HEK293T (cell line): ENCODE measurements at regions not wholly inside any gene's neighbourhood (a gene's known extent, or its start where the extent isn't known, plus 50 kb on each side); places are given as distances from the start of the nearest gene placed in this dataset.

Experiments used
- CTCF ChIA-PET: fragments of 350-600 bp; formaldehyde crosslinking; extraction: SDS; loops from one replicate; lab custom pipeline; 2021; ENCODE audit warnings: antibody characterized with exemption, inconsistent platforms; lab: Yijun Ruan, JAX
- POLR2A ChIA-PET: fragments of 350-600 bp; formaldehyde crosslinking; extraction: SDS; loops from one replicate; lab custom pipeline; 2020; ENCODE audit warnings: antibody characterized with exemption, inconsistent platforms; lab: Yijun Ruan, JAX
- DNase-seq: peaks from one replicate; pipeline ENCODE4 v3.0.0; 2012; ENCODE audit warnings: mixed read lengths; ENCODE audit errors: extremely low spot score
- ARNT ChIP-seq: fragments of 450-650 bp; IDR thresholded peaks from 2 replicates; pipeline ENCODE4 v1.6.1; 2017; ENCODE audit warnings: mild to moderate bottlenecking
- BHLHE40 ChIP-seq: fragments of 450-650 bp; IDR thresholded peaks from 2 replicates; pipeline ENCODE4 v1.6.1; 2016; ENCODE audit warnings: mild to moderate bottlenecking, moderate library complexity, borderline replicate concordance
- CTBP1 ChIP-seq: fragments of 450-650 bp; IDR thresholded peaks from 2 replicates; pipeline ENCODE4 v1.6.1; 2016; ENCODE audit warnings: borderline replicate concordance
- ELF4 ChIP-seq: fragments of 450-650 bp; IDR thresholded peaks from 2 replicates; pipeline ENCODE4 v1.6.1; 2017; ENCODE audit warnings: antibody characterized with exemption
- FOXA1 ChIP-seq: fragments of 450-650 bp; IDR thresholded peaks from 2 replicates; pipeline ENCODE4 v1.6.1; 2016; ENCODE audit warnings: mild to moderate bottlenecking
- FOXK2 ChIP-seq: fragments of 450-650 bp; IDR thresholded peaks from 2 replicates; pipeline ENCODE4 v1.6.1; 2016; ENCODE audit warnings: mild to moderate bottlenecking
- FOXM1 ChIP-seq: fragments of 450-650 bp; IDR thresholded peaks from 2 replicates; pipeline ENCODE4 v1.6.1; 2017; ENCODE audit warnings: mild to moderate bottlenecking, borderline replicate concordance
- HDGF ChIP-seq: fragments of 450-650 bp; IDR thresholded peaks from 2 replicates; pipeline ENCODE4 v1.6.1; 2017; ENCODE audit warnings: antibody characterized with exemption, borderline replicate concordance
- L3MBTL2 ChIP-seq: fragments of 450-650 bp; conservative IDR thresholded peaks from 2 replicates; pipeline ENCODE4 v1.6.1; 2016; ENCODE audit warnings: mild to moderate bottlenecking
- LEF1 ChIP-seq: fragments of 450-650 bp; IDR thresholded peaks from 2 replicates; pipeline ENCODE4 v1.6.1; 2017; ENCODE audit warnings: mild to moderate bottlenecking, borderline replicate concordance
- NFRKB ChIP-seq: fragments of 450-650 bp; IDR thresholded peaks from 2 replicates; pipeline ENCODE4 v1.6.1; 2016; ENCODE audit warnings: mild to moderate bottlenecking, moderate library complexity
- SP1 ChIP-seq: fragments of 450-650 bp; IDR thresholded peaks from 2 replicates; pipeline ENCODE4 v1.6.1; 2017
- SUZ12 ChIP-seq: fragments of 450-650 bp; IDR thresholded peaks from 2 replicates; pipeline ENCODE4 v1.6.1; 2016; ENCODE audit warnings: mild to moderate bottlenecking
- TARDBP ChIP-seq: fragments of 450-650 bp; IDR thresholded peaks from 2 replicates; pipeline ENCODE4 v1.6.1; 2016
- ZNF384 ChIP-seq: fragments of 450-650 bp; IDR thresholded peaks from 2 replicates; pipeline ENCODE4 v1.6.1; 2016
- TF ChIP-seq, protein P1 (sequence below): fragments of 450-650 bp; IDR thresholded peaks from 2 replicates; pipeline ENCODE4 v1.6.1; 2016

DNA sequence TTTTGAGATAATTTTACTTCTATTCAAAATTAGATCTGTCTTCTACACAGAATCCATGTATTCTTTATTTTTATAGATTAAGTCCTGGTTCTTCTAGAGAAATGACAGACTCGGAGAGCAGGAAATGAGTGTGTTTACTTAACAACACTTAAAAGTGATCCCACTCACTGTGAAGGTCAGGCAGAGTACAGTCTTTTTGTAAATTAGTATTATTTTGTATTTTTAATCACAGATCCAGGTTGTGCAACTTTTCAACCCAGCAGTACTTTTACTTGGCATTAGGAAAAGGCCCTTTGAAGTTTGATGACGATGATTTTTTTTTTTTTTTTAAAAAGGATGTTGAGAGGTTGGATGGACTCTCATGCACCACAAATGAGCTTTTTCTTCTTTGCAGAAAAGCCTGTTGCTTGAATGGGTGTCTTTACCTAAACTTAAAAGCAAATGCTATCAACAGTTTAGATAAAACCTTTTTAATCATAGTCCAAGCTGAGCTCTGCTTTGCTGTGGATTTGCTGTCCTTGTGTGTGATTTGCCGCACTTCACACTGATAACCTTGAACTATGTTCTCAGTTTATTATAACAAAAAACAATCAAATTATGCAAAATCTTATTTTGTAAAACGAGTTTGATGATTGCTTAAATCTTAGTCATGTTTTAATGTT, 114.1 kb downstream of the MXRA5 start:
- ChIA-PET CTCF (no interaction called here), POLR2A (interaction anchor here (0.9 kb wide), 1 partner anchor 57 kb away, joined by 3 read pairs; no protein-coding TSS in a partner anchor)
- DNase-seq, result no peak
- no peak for TF ChIP-seq SUZ12

- ChIA-PET CTCF (no interaction called here), POLR2A (no interaction called here)
- DNase-seq, result no peak
- TF ChIP-seq LEF1, result no peak
- TF ChIP-seq ZNF384, result no peak
- TF ChIP-seq SUZ12, result no peak
- TF ChIP-seq, protein P1, sequence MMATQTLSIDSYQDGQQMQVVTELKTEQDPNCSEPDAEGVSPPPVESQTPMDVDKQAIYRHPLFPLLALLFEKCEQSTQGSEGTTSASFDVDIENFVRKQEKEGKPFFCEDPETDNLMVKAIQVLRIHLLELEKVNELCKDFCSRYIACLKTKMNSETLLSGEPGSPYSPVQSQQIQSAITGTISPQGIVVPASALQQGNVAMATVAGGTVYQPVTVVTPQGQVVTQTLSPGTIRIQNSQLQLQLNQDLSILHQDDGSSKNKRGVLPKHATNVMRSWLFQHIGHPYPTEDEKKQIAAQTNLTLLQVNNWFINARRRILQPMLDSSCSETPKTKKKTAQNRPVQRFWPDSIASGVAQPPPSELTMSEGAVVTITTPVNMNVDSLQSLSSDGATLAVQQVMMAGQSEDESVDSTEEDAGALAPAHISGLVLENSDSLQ, result no peak
- no peak for TF ChIP-seq FOXA1
- no peak for TF ChIP-seq CTBP1
- TF ChIP-seq FOXM1, result no peak
- TF ChIP-seq HDGF, result no peak
- no peak for TF ChIP-seq ELF4
- no peak for TF ChIP-seq ARNT
- TF ChIP-seq FOXK2, result no peak
- TF ChIP-seq TARDBP, result no peak
- TF ChIP-seq SP1, result no peak
- no peak for TF ChIP-seq BHLHE40
- TF ChIP-seq L3MBTL2, result no peak
- no peak for TF ChIP-seq NFRKB
Measured at GRCh38 chrX:3231766-3232165, 114.7 kb downstream of the MXRA5 start.

- ChIA-PET POLR2A (no interaction called here), CTCF (no interaction called here)
- no peak for DNase-seq
- TF ChIP-seq FOXA1, result no peak
- no peak for TF ChIP-seq L3MBTL2
- no peak for TF ChIP-seq ELF4
- no peak for TF ChIP-seq SUZ12
- no peak for TF ChIP-seq NFRKB
- no peak for TF ChIP-seq ZNF384
Measured at GRCh38 chrX:3230496-3230895, 116.0 kb downstream of the MXRA5 start.

- DNase-seq, result no peak
- TF ChIP-seq SP1, result no peak
- no peak for TF ChIP-seq L3MBTL2
- TF ChIP-seq HDGF, result no peak
- no peak for TF ChIP-seq CTBP1
- TF ChIP-seq FOXK2, result no peak
- no peak for TF ChIP-seq ZNF384
- TF ChIP-seq, protein P1, result no peak
- no peak for TF ChIP-seq ELF4
- no peak for TF ChIP-seq FOXM1
- POLR2A ChIA-PET, result no interaction called here
- CTCF ChIA-PET, result no interaction called here
Measured at GRCh38 chrX:3227526-3227925, 118.9 kb downstream of the MXRA5 start.

- POLR2A ChIA-PET, result no interaction called here
- TF ChIP-seq BHLHE40 (no peak), SP1 (no peak), ZNF384 (no peak), NFRKB (no peak), ELF4 (no peak), CTBP1 (no peak), FOXM1 (no peak), L3MBTL2 (no peak), LEF1 (no peak), SUZ12 (no peak), ARNT (no peak), FOXA1 (no peak), TARDBP (no peak)
- TF ChIP-seq, protein P1, result no peak
- CTCF ChIA-PET, result no interaction called here
- no peak for DNase-seq
Measured at GRCh38 chrX:3226087-3226486, 120.4 kb downstream of the MXRA5 start.

- DNase-seq, result no peak
- TF ChIP-seq, protein P1, result no peak
- no peak for TF ChIP-seq FOXK2
- no peak for TF ChIP-seq L3MBTL2
- no peak for TF ChIP-seq TARDBP
- no peak for TF ChIP-seq LEF1
- TF ChIP-seq BHLHE40, result no peak
- TF ChIP-seq CTBP1, result no peak
- TF ChIP-seq SUZ12, result no peak
- no peak for TF ChIP-seq ELF4
- no peak for TF ChIP-seq ARNT
- TF ChIP-seq FOXM1, result no peak
- no peak for TF ChIP-seq ZNF384
- TF ChIP-seq SP1, result no peak
- no peak for TF ChIP-seq FOXA1
- no peak for TF ChIP-seq HDGF
- no peak for TF ChIP-seq NFRKB
- CTCF ChIA-PET, result no interaction called here
- POLR2A ChIA-PET, result no interaction called here
Measured at GRCh38 chrX:3221643-3222042, 124.8 kb downstream of the MXRA5 start.
